GM12878 (cell line): ENCODE measurements at regions not wholly inside any gene's neighbourhood (a gene's known extent, or its start where the extent isn't known, plus 50 kb on each side); places are given as distances from the start of the nearest gene placed in this dataset.

Experiments used
- BRCA1 ChIP-seq: IDR thresholded peaks from 2 replicates; pipeline ENCODE4 v1.6.1; 2011; ENCODE audit warnings: low read depth, low read length, improper control_type of control experiment
- CTCF ChIP-seq, 3 experiments: IDR thresholded peaks in 2 of 3; conservative IDR thresholded peaks in 1 of 3; 2 replicates each; pipeline ENCODE4 v1.5.1; 2011; ENCODE audit warnings: low read depth in 3 of 3, low read length in 3 of 3, mild to moderate bottlenecking in 3 of 3, control low read depth in 2 of 3, moderate library complexity in 2 of 3, inconsistent platforms in 1 of 3, mixed read lengths in 1 of 3; ENCODE audit not compliant: control insufficient read depth in 2 of 3, insufficient read depth in 1 of 3; ENCODE audit errors: extremely low read depth in 1 of 3
- EP300 ChIP-seq, 2 experiments: fragments of 150-350 bp in 1 of 2; IDR thresholded peaks; 2 replicates each; pipeline ENCODE4 v1.6.1; 2011 to 2012; ENCODE audit warnings: low read depth in 2 of 2, low read length in 2 of 2, borderline replicate concordance in 1 of 2, improper control_type of control experiment in 1 of 2, inconsistent platforms in 1 of 2; ENCODE audit not compliant: control insufficient read depth in 1 of 2
- ESRRA ChIP-seq: IDR thresholded peaks from 2 replicates; pipeline ENCODE4 v1.6.1; 2012; ENCODE audit warnings: mild to moderate bottlenecking, low read length, improper control_type of control experiment
- EZH2 ChIP-seq: IDR thresholded peaks from 2 replicates; pipeline ENCODE4 v1.6.1; 2012; ENCODE audit warnings: low read depth, mild to moderate bottlenecking, control low read depth, inconsistent platforms, low read length, borderline replicate concordance; ENCODE audit not compliant: control insufficient read depth
- MAX ChIP-seq: IDR thresholded peaks from 2 replicates; pipeline ENCODE4 v1.6.1; 2012; ENCODE audit warnings: low read depth, low read length, improper control_type of control experiment
- NR2C2 ChIP-seq: IDR thresholded peaks from 2 replicates; pipeline ENCODE4 v1.6.1; 2011; ENCODE audit warnings: borderline replicate concordance, low read depth; ENCODE audit not compliant: control insufficient read depth, insufficient read length
- POLR2AphosphoS5 ChIP-seq: IDR thresholded peaks from 2 replicates; pipeline ENCODE4 v1.6.1; 2011; ENCODE audit warnings: mild to moderate bottlenecking, low read length, inconsistent platforms
- RAD21 ChIP-seq: IDR thresholded peaks from 2 replicates; pipeline ENCODE4 v1.6.1; 2011; ENCODE audit warnings: mild to moderate bottlenecking, low read depth, low read length, moderate library complexity; ENCODE audit not compliant: insufficient read depth
- RFX5 ChIP-seq: IDR thresholded peaks from 2 replicates; pipeline ENCODE4 v1.6.1; 2011; ENCODE audit warnings: low read depth, low read length, improper control_type of control experiment
- SMC3 ChIP-seq: IDR thresholded peaks from 2 replicates; pipeline ENCODE4 v1.6.1; 2011; ENCODE audit warnings: low read length, improper control_type of control experiment, borderline replicate concordance

- TF ChIP-seq MAX (no peak), CTCF (IDR thresholded peaks at IDR 0.05 in 2 of 3, conservative IDR thresholded peaks at IDR 0.05 in 1 of 3; ENCODE audit: control insufficient read depth in 2 of 3, extremely low read depth in 1 of 3, insufficient read depth in 1 of 3, low read depth in 3 of 3, low read length in 3 of 3) (no peak), BRCA1 (no peak), POLR2AphosphoS5 (no peak), EP300 (IDR thresholded peaks at IDR 0.05; ENCODE audit: borderline replicate concordance in 1 of 2, control insufficient read depth in 1 of 2, low read depth in 2 of 2, low read length in 2 of 2) (no peak), SMC3 (no peak), ESRRA (no peak), RFX5 (no peak), EZH2 (no peak), NR2C2 (no peak), RAD21 (no peak)
These were observed 324.8 kb upstream of the GULP1 start for GRCh38 chr2:187966924-187967323.
